NCI-H82 (cell line): ENCODE measurements at regions not wholly inside any gene's neighbourhood (a gene's known extent, or its start where the extent isn't known, plus 50 kb on each side); places are given as distances from the start of the nearest gene placed in this dataset.
"Not testable (repeated sequence)": the region's sequence is repeated elsewhere in the genome, so short reads cannot be mapped to it uniquely, and the experiment has no call there.

Experiments
- DNase-seq: peaks from one replicate; lab custom pipeline; 2025; lab: John Stamatoyannopoulos, UW

- DNase-seq, result no peak
Measured at GRCh38 chr15:95142531-95142930, 911.2 kb downstream of the MCTP2 start.

- DNase-seq, result no peak
Measured at GRCh38 chr15:95146481-95146880, 915.1 kb downstream of the MCTP2 start.

DNA sequence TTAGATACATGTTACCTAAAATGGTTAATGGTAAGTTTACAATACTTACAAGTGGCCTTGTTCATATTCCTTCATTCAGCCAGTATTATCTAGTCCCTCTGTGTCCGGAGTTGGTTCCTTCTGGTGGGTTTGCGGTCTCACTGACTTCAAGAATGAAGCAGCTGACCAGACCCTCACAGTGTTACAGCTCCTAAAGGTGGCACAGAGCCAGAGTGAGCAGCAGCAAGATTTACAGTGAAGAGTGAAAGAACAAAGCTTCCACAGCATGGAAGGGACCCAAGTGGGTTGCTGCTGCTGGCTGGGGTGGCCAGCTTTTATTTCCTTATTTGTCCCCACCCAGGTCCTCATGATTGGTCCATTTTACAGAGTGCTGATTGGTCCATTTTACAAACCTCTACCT lies 916.8 kb downstream of the MCTP2 start:
- DNase-seq, result no peak

GRCh38 chr15:95149036-95149435 lies 917.7 kb downstream of the MCTP2 start:
- DNase-seq, result no peak

- no peak for DNase-seq
Measured at GRCh38 chr15:95149771-95150170, 918.4 kb downstream of the MCTP2 start.

DNA sequence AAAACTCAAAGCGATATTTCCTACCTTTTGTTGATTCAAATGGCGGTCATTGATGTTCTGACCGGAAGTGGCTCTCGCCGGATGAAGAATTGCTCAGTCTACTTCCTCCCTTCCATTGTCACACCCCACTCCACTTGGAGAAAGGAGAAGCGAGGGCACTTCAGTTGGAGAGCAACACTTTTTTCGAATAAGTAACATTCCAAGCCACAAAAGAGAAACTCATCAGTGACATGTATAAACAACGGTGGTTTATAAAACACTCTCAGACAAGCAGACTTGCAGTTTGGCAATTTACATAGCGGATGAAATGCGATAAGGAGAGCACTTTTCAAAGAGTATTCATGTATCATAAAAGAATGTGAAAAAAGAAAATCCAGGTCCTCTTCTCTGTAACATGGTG lies 919.1 kb downstream of the MCTP2 start:
- no peak for DNase-seq

GRCh38 chr15:95152741-95153140 lies 921.4 kb downstream of the MCTP2 start:
- DNase-seq, result no peak

GRCh38 chr15:95153201-95153600 lies 921.8 kb downstream of the MCTP2 start:
- not testable (repeated sequence) for DNase-seq

DNA sequence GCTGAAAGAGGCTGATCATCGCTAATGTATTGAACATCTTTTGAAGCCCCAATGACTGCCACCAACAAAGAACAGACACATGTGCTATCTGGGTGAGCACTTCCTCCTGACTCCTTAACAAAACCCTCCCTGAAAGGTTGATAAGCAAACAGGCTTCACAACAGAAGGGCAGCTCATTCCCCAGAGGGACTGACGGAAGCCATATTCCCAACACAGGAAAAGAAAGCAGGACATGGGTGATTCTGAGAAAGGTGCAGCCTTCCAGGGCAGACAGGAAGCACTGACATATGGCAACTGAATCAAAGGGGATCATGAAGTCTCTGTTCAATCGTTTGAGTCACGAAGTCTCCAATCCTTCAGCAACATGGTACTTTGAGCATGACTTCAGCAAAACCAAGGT lies 929.0 kb downstream of the MCTP2 start:
- DNase-seq, result no peak

GRCh38 chr15:95162069-95162468 lies 930.7 kb downstream of the MCTP2 start:
- DNase-seq, result no peak

DNA sequence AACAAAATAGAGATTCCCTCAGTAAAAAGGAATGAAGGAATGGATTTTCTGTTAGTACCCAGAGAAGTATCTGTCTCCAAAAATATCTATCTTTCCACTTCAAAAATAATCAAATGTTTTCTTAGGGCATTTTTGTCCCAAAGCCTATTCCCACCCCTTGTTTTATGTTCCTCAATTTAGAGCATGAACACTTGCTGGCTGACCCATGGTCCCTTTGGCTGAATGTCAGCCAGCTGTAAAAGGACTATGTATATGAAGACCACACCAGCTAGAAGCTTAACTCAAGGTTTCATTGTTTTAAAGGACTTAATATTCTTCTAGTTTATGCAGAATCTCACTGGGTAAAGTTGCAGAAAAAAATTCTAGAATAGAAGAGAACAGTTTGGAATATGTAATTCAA lies 931.2 kb downstream of the MCTP2 start:
- DNase-seq, result no peak

DNA sequence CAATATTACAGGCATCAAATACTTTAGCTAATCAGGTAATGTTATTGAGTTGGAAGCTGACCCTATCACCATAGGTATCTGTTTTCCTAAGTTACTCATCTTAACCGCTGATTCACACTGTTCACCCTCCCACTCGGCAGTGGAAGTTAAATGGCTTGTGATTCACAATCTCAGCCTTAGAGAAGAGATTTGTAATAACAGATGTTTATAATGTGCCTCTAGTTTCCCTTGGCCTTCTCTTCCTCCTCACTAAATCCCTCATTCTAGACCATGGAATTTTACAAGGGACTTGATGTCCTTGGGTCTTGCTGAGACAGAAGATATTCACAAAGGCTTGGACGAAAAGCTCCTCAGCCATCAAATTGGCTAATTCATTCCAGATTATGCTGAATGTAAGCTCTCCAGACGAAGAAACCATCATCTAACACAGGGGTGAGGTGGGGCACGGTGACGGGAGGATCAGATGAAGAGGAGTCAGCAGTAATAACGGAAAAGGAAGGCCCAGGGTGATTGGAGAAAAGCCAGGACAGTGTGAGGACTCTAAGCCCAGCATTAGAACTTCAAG lies 931.7 kb downstream of the MCTP2 start:
- DNase-seq, result no peak

- no peak for DNase-seq
Measured at GRCh38 chr15:95168152-95168551, 936.8 kb downstream of the MCTP2 start.

- no peak for DNase-seq
Measured at GRCh38 chr15:95168951-95169431, 937.6 kb downstream of the MCTP2 start.

GRCh38 chr15:95169541-95170459 lies 938.4 kb downstream of the MCTP2 start:
- no peak for DNase-seq

DNA sequence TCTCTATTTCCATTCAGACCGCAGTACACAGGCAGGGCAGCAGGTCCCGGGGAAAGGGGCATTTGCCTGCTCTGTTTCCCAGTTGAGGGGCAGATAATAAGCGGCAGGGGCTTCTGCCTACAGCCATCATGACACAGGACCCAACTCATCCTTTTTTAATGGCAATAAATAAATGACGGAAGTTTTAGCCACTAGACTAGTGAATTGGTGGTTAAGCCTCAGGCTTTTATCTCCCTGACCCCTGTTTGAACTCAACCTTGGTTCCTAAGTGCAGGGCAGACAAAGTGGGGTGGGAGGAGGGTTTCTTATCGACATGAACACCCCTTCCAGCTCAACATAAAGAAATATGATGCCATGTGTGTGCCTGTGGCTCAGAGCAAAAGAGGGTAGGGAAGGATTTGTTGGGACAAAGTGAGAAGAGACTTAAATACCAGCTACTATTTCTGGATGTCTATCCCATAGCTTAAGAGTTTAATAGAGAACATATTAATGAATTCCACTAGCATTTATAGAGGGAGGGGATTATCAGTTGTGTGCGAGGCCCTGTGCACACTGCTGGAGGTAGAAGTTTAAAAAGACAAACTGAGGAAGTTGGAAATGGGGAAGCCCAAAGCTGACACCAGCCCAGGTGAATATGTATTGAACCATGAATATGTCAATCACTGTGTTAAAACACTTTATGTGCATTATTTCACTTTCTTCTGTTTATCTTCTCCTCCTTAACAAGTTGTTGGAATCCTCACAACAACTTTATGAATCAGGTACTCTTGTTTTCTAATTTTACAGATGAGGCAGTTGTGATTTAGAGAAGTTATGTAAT lies 939.4 kb downstream of the MCTP2 start:
- no peak for DNase-seq

- DNase-seq, result no peak
Measured at GRCh38 chr15:95171564-95171963, 940.2 kb downstream of the MCTP2 start.

GRCh38 chr15:95174301-95175259 lies 943.2 kb downstream of the MCTP2 start:
- no peak for DNase-seq

- DNase-seq, result no peak
Measured at GRCh38 chr15:95175914-95176658, 944.7 kb downstream of the MCTP2 start.

DNA sequence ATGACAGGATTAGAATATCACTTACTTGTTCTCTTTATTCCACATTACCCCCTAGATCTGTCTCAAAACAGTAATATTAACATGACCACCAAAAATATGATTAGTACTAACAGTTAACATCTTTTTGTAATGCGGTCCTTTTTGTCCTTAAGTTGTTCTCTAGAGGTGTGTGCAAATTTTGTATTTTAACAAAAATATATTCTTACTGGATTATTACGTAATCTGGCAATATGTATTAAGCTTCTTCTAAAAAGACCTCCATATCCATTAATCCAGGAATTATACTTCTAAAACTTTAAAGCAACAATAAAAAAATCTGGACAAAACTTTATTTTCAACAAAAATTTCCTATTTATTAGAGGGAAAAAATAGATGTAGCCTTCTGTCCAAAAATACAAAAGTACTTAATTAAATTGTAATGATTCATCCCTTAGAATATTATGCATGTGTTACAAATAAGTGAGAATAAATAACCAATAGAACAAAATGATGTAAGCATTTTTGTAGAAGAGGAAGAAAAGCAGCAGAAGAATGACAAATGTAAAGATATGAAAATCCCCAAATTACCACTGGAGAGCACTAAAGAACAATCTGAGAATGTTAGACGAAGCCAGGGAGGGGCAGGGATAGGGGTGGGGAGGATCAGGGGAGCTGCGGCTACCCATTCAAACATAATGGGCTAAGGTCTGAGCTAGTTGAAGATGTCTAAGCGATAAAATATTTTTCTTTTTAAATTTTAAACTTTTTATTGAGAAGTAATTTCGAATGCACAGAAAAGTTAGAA lies 945.6 kb downstream of the MCTP2 start:
- DNase-seq, result no peak
